OCI-LY1 (cell line): ENCODE measurements at regions not wholly inside any gene's neighbourhood (a gene's known extent, or its start where the extent isn't known, plus 50 kb on each side); places are given as distances from the start of the nearest gene placed in this dataset.

ENCODE experiments used
- H2AFZ ChIP-seq: fragments of 200-600 bp; sonication (generic), shearing (Covaris generic); 2 replicates; pipeline ENCODE4 v1.6.0; 2014; ENCODE audit warnings: antibody characterized with exemption, mild to moderate bottlenecking, low read length
- H3F3A ChIP-seq: fragments of 200-600 bp; sonication (generic), shearing (Covaris generic); 2 replicates; pipeline ENCODE4 v1.6.0; 2014; ENCODE audit warnings: mild to moderate bottlenecking, antibody characterized with exemption, low read length, moderate library complexity; ENCODE audit not compliant: insufficient read depth
- H3K27ac ChIP-seq: fragments of 200-600 bp; sonication (generic); 2 replicates; pipeline ENCODE4 v1.5.1; 2014; ENCODE audit warnings: low read length, mixed run types, mild to moderate bottlenecking, low read depth; ENCODE audit not compliant: poor library complexity, severe bottlenecking
- H3K27me3 ChIP-seq: fragments of 200-600 bp; sonication (generic); 2 replicates; pipeline ENCODE4 v1.6.0; 2014; ENCODE audit warnings: antibody characterized with exemption, mild to moderate bottlenecking, low read length, moderate library complexity; ENCODE audit not compliant: insufficient read depth
- H3K36me3 ChIP-seq: fragments of 200-600 bp; sonication (generic); 2 replicates; pipeline ENCODE4 v1.6.1; 2014; ENCODE audit warnings: mild to moderate bottlenecking, antibody characterized with exemption, low read length, moderate library complexity, mixed read lengths; ENCODE audit not compliant: insufficient read depth
- H3K4me1 ChIP-seq: fragments of 200-600 bp; sonication (generic); 2 replicates; pipeline ENCODE4 v1.5.1; 2014; ENCODE audit warnings: mild to moderate bottlenecking, low read length, moderate library complexity; ENCODE audit not compliant: insufficient read depth, severe bottlenecking
- H3K4me2 ChIP-seq: fragments of 200-600 bp; sonication (generic), shearing (Covaris generic); 2 replicates; pipeline ENCODE4 v1.6.1; 2014; ENCODE audit warnings: low read length
- H3K4me3 ChIP-seq: fragments of 200-600 bp; sonication (generic); 2 replicates; pipeline ENCODE4 v1.5.1; 2014; ENCODE audit warnings: low read length, low read depth, mild to moderate bottlenecking, mixed read lengths; ENCODE audit not compliant: poor library complexity, severe bottlenecking
- H3K79me2 ChIP-seq: fragments of 200-600 bp; shearing (Covaris generic); 2 replicates; pipeline ENCODE4 v1.6.1; 2016; ENCODE audit warnings: mixed run types, low read length, mixed read lengths; ENCODE audit not compliant: insufficient read depth
- H3K9ac ChIP-seq: fragments of 200-600 bp; sonication (generic), shearing (Covaris generic); 2 replicates; pipeline ENCODE4 v1.6.1; 2014; ENCODE audit warnings: mild to moderate bottlenecking, low read length, mixed read lengths
- H3K9me2 ChIP-seq: fragments of 200-600 bp; sonication (generic), shearing (Covaris generic); 2 replicates; pipeline ENCODE4 v1.6.1; 2014; ENCODE audit warnings: low read depth, mild to moderate bottlenecking, low read length, mixed read lengths
- H3K9me3 ChIP-seq: fragments of 200-600 bp; shearing (Covaris generic); 2 replicates; pipeline ENCODE4 v1.6.1; 2014; ENCODE audit warnings: low read length, mixed read lengths
- H4K20me1 ChIP-seq: fragments of 200-600 bp; sonication (generic), shearing (Covaris generic); 2 replicates; pipeline ENCODE4 v1.6.0; 2016; ENCODE audit warnings: mild to moderate bottlenecking, low read length; ENCODE audit not compliant: insufficient read depth
- CTCF ChIP-seq: fragments of 200-600 bp; sonication (generic), shearing (Covaris generic); IDR thresholded peaks from 2 replicates; pipeline ENCODE4 v1.5.1; 2017; ENCODE audit warnings: mild to moderate bottlenecking, antibody characterized with exemption, low read length, moderate library complexity, mixed read lengths
- EZH2 ChIP-seq: fragments of 200-600 bp; sonication (generic), shearing (Covaris generic); IDR thresholded peaks from 2 replicates; pipeline ENCODE4 v1.8.0; 2017; ENCODE audit warnings: borderline replicate concordance, mixed run types, mild to moderate bottlenecking, antibody characterized with exemption, low read length, moderate library complexity, mixed read lengths

- Histone ChIP-seq H3K9me2 (no peaks in the 10 kb centered on the region), H3K27me3 (no peaks in the 10 kb centered on the region), H3K27ac (no peak overlapping the region), H2AFZ (no peak overlapping the region), H4K20me1 (no peaks in the 10 kb centered on the region), H3K9ac (no peak overlapping the region), H3K4me2 (no peak overlapping the region), H3K79me2 (no peaks in the 10 kb centered on the region), H3K9me3 (no peaks in the 10 kb centered on the region), H3K4me3 (no peak overlapping the region), H3K4me1 (no peaks in the 10 kb centered on the region), H3K36me3 (no peaks in the 10 kb centered on the region), H3F3A (no peaks in the 10 kb centered on the region)
- TF ChIP-seq CTCF (no peak), EZH2 (no peak)
These were observed 490.9 kb downstream of the RNF144A start for GRCh38 chr2:7407906-7408680.

- TF ChIP-seq EZH2 (no peak), CTCF (no peak)
- Histone ChIP-seq H3K4me3 (no peak overlapping the region), H3K9ac (no peak overlapping the region), H3K27ac (no peak overlapping the region), H3K36me3 (no peaks in the 10 kb centered on the region), H3K27me3 (no peaks in the 10 kb centered on the region), H3K79me2 (no peaks in the 10 kb centered on the region), H2AFZ (no peak overlapping the region), H3F3A (no peaks in the 10 kb centered on the region), H3K9me2 (no peaks in the 10 kb centered on the region), H3K4me1 (no peaks in the 10 kb centered on the region), H3K4me2 (no peak overlapping the region), H4K20me1 (no peaks in the 10 kb centered on the region), H3K9me3 (no peaks in the 10 kb centered on the region)
These were observed 494.5 kb downstream of the RNF144A start for GRCh38 chr2:7411691-7412090.

GRCh38 chr2:7417845-7418742 lies 500.9 kb downstream of the RNF144A start:
- Histone ChIP-seq H3K9ac (no peak overlapping the region), H3K36me3 (no peaks in the 10 kb centered on the region), H3K79me2 (no peaks in the 10 kb centered on the region), H3K4me1 (no peaks in the 10 kb centered on the region), H3K4me2 (no peak overlapping the region), H3F3A (no peaks in the 10 kb centered on the region), H3K4me3 (no peak overlapping the region), H3K9me3 (no peaks in the 10 kb centered on the region), H3K9me2 (no peaks in the 10 kb centered on the region), H4K20me1 (no peaks in the 10 kb centered on the region), H2AFZ (no peak overlapping the region), H3K27ac (no peak overlapping the region), H3K27me3 (no peaks in the 10 kb centered on the region)
- TF ChIP-seq EZH2 (no peak), CTCF (no peak)
